Activated CD8-positive, alpha-beta memory T cell treated with anti-CD3 and anti-CD28 coated beads for 36 hours (primary cell): ENCODE measurements at regions not wholly inside any gene's neighbourhood (a gene's known extent, or its start where the extent isn't known, plus 50 kb on each side); places are given as distances from the start of the nearest gene placed in this dataset.
"Not testable (repeated sequence)": the region's sequence is repeated elsewhere in the genome, so short reads cannot be mapped to it uniquely, and the experiment has no call there.

Source experiments
- CTCF ChIA-PET: fragments of 350-600 bp; sonication (Branson Sonifier 250); formaldehyde crosslinking; loops from one replicate; lab custom pipeline; 2021; ENCODE audit warnings: antibody characterized with exemption; lab: Charles Lee
- POLR2A ChIA-PET: fragments of 350-600 bp; sonication (Branson Sonifier 250); formaldehyde crosslinking; loops from one replicate; lab custom pipeline; 2021; ENCODE audit warnings: antibody characterized with exemption; lab: Charles Lee

DNA sequence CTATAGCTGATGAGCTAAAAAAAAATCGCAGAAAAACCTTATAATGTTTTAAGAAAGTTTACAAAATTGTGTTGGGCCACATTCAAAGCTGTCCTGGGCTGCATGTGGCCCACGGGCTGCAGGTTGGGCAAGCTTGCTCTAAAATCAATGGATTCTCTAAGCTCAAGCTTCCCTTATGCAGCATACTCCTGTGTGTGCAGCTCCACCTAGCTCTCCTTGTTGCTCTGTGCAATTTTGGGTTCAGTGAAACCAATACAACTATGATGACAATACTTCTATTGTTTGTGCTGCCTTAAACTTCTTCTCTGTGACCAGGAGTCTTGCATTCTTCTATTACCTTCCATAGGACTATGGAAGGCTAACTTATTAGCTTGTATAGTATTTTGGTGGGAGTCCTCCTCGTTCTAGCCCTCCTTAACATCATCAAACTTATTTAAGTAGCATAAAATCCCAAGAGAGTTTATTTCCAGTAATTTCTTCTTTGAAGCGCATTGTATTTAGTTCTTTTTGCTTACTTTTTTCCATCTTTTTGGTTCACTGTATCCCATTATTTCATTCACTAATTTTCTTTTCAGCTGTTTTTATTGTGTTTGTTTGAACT, 170.9 kb upstream of the SMIM30 start:
- POLR2A ChIA-PET: no interaction called here
- CTCF ChIA-PET: interaction anchor here (0.6 kb wide), 1 partner anchor 9 kb away, joined by 3 read pairs; no protein-coding TSS in a partner anchor

GRCh38 chr7:113285411-113285810, 167.1 kb upstream of the SMIM30 start:
- CTCF ChIA-PET: no interaction called here
- POLR2A ChIA-PET: no interaction called here

- CTCF ChIA-PET: no interaction called here
- POLR2A ChIA-PET: no interaction called here
These were observed 165.5 kb upstream of the SMIM30 start for GRCh38 chr7:113283861-113284260.

DNA sequence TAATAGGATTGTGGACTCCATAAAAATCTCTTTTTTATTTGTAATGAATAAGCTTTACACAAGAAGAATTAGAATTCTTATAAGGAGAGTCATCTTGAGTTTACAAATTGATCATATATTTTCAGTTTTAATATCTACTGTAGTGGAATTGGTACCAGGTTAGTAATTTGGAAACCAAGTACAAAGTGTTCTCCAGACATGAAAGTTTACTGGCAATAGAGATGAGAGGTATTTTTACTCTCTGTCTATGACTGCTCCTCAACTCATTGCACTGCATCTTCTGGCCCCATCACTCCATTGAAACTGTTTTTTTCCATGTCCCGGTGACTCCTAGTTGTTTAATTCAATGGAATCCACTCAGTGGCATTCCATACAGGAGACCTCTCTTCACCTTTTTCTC, 164.5 kb upstream of the SMIM30 start:
- ChIA-PET CTCF (no interaction called here), POLR2A (no interaction called here)

DNA sequence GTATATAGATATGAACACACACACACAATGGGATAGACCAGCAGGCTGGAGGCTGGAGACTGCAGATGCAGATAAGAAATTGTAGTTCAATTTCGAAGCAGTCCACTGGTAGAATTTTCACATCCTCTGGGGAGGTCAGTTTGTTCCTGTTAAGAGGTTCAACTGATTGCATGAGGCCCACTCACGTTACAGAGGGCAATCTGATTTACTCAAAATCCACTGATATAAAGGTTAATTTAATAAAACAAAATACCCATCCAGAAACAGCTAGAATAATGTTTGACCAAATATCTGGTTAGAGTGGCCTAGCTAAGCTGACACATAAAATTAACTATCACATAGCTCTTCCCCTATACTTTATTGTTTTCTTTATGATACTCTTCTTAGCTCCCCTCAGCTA, 162.9 kb upstream of the SMIM30 start:
- POLR2A ChIA-PET: no interaction called here
- CTCF ChIA-PET: no interaction called here

DNA sequence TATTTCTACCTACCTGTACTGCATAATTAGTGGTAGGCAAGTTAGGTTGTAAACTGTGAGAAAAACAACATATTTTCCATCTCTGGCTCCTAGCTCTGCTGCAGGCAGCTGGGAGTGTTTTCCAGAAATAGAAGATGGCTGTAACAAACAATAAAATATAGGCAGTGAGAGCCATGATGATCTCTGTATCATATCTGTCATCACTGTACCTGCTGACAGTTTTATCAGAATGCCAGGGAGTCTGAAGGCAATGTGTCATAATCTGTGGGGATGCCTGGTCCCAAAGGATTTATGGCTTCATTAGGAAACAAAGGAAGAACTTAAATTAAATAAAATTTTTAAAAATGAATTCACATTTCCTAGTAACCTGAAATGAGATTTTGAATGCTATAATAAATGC, 160.9 kb upstream of the SMIM30 start:
- POLR2A ChIA-PET: no interaction called here
- CTCF ChIA-PET: no interaction called here

DNA sequence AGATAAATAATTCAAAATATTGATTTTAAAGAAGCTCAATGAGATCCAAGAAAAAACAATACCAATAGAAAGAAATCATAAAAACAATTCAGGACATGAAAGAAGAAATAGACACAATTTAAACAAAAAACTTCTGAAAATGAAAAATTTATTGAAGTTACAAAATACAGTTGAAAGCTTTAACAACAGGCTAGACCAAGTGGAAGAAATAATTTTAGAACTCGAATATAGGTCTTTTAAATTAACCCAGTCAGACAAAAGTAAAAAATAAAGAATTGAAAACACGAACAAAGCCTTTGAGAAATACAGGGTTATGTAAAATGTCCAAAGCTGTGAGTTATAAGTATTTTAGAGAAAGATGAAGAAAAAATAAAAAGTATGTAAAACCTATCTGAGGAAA, 152.4 kb upstream of the SMIM30 start:
- ChIA-PET POLR2A (no interaction called here), CTCF (no interaction called here)

DNA sequence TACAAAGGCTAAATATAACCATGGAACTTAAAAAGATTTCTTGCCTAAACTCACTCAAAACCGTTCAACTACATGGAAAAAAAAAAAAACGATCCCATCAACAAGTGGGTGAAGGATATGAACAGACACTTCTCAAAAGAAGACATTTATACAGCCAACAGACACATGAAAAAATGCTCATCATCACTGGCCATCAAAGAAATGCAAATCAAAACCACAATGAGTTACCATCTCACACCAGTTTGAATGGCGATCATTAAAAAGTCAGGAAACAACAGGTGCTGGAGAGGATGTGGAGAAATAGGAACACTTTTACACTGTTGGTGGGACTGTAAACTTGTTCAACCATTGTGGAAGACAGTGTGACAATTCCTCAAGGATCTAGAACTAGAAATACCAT, 151.2 kb upstream of the SMIM30 start:
- CTCF ChIA-PET, POLR2A ChIA-PET: not testable (repeated sequence)

- CTCF ChIA-PET: no interaction called here
- POLR2A ChIA-PET: no interaction called here
These were observed 150.4 kb upstream of the SMIM30 start for GRCh38 chr7:113268757-113269156.

GRCh38 chr7:113267885-113268284, 149.5 kb upstream of the SMIM30 start:
- POLR2A ChIA-PET: no interaction called here
- CTCF ChIA-PET: no interaction called here

GRCh38 chr7:113267271-113267670, 148.9 kb upstream of the SMIM30 start:
- CTCF ChIA-PET: no interaction called here
- POLR2A ChIA-PET: no interaction called here

GRCh38 chr7:113263749-113264148, 145.4 kb upstream of the SMIM30 start:
- ChIA-PET POLR2A (interaction anchor here (0.5 kb wide), 1 partner anchor 445 kb away, joined by 3 read pairs; no protein-coding TSS in a partner anchor), CTCF (no interaction called here)

DNA sequence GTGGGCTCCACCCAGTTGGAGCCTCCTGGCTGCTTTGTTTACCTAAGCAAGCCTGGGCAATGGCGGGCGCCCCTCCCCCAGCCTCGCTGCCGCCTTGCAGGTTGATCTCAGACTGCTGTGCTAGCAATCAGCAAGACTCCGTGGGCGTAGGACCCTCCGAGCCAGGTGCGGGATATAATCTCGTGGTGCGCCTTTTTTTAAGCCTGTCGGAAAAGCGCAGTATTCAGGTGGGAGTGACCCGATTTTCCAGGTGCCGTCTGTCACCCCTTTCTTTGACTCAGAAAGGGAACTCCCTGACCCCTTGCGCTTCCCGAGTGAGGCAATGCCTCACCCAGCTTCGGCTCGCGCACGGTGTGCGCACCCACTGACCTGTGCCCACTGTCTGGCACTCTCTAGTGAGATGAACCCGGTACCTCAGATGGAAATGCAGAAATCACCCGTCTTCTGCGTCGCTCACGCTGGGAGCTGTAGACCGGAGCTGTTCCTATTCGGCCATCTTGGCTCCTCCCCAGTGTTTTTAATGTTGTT, 144.9 kb upstream of the SMIM30 start:
- POLR2A ChIA-PET, CTCF ChIA-PET: not testable (repeated sequence)

DNA sequence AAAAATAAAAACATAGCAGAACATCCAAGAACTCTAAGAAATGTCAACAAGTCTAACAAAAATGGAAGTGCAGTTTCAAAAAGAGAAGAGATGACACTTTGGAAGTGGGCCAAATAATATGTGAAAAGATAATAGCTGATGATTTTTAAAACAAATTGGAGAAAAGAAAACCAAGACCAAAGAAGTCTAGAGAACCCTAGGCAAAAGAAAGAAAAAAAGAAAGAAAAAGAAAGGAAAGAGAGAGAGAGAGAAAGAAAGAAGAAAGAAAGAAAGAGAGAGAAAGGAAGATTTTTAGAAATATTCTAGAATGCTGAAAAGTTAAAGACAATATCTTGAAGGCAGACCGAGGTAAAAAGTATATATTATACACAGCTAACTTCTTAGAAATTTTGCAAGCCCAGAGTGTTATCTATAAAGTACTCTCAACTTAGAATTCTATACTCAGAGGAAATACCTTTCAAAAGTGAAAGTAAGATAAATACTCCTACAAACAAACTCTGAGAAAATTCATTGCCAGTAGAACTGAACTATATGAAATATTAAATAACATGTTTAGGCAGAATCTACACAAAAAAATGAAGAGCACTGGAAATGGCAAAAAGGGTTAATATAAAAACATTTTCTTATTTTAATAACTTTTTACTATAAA, 138.7 kb upstream of the SMIM30 start:
- POLR2A ChIA-PET: no interaction called here
- CTCF ChIA-PET: no interaction called here

DNA sequence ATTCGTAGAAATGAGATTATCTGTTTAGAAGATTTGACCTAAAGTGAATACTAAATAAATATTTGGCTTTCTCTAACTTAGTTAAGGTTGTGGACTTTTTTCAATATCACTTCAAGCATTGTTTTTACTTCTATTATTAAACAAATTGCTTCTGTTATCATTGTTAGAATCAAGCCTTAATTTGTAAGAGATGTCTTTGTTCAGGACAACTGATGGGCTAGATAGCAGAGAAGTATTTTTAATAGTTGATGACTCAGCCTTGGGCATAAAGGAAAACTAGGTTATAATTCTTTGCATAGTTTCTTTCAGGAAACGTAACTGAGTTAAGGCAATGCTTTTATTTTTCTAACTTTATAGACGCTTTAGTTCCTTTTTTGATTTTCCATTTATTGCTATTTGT, 128.8 kb upstream of the SMIM30 start:
- ChIA-PET POLR2A (no interaction called here), CTCF (no interaction called here)

DNA sequence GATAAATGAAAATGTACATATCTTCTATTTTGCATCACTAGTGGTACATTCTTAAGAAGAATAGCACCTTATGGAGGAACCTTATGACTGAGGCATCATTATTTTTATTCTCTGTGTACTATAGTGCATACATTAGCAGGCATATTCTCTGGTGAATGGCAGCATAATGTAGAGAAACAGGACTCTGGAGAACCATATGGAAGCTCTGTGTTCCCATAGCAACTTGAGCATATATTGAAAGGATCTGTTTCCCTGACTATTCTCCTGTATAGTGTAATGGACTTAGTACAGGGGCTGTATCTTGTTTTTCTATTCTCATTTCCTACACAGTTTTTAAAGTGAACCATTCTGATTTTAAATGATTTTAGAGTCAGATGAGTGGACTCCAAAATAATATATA, 128.4 kb upstream of the SMIM30 start:
- ChIA-PET POLR2A (no interaction called here), CTCF (no interaction called here)

- ChIA-PET POLR2A (no interaction called here), CTCF (no interaction called here)
These were observed 114.5 kb upstream of the SMIM30 start for GRCh38 chr7:113232885-113233284.

DNA sequence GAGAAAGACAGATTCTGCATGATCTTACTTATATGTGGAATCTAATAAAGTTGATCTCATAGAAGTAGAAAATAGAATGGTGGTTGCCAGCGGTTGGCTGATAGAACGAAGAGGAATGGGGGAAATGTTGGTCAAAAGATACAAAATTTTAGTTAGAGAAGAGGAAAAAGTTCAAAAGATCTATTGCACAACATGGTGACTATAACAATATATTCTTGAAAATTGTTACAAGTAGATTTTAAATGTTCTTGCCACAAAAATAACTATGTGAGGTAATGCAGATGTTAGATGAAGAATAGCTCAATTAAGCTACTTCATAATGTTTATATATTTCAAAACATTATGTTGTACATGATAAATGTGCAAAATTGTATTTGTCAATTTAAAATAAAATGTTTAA, 112.3 kb upstream of the SMIM30 start:
- ChIA-PET CTCF (no interaction called here), POLR2A (no interaction called here)

- ChIA-PET POLR2A (no interaction called here), CTCF (no interaction called here)
These were observed 99.0 kb upstream of the SMIM30 start for GRCh38 chr7:113217314-113217713.

DNA sequence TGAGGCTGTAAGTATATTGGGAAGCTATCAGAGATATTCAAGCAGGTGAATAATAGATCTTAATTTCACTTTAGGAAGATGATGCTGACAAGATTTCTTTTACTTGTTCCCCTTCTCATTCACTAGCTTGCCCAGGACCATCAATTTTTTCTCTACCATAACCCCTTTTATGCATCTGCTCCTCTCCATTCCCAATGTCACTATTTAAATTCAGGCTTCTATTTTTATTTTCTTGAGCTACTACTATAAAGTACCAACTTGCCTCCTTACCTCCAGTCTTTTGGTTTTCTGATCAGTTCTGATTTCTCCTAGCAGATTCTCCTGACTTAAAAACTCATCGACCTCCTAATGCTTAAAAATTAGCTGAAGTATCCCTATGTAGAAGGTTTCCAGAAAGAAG, 97.7 kb upstream of the SMIM30 start:
- POLR2A ChIA-PET: no interaction called here
- CTCF ChIA-PET: no interaction called here

DNA sequence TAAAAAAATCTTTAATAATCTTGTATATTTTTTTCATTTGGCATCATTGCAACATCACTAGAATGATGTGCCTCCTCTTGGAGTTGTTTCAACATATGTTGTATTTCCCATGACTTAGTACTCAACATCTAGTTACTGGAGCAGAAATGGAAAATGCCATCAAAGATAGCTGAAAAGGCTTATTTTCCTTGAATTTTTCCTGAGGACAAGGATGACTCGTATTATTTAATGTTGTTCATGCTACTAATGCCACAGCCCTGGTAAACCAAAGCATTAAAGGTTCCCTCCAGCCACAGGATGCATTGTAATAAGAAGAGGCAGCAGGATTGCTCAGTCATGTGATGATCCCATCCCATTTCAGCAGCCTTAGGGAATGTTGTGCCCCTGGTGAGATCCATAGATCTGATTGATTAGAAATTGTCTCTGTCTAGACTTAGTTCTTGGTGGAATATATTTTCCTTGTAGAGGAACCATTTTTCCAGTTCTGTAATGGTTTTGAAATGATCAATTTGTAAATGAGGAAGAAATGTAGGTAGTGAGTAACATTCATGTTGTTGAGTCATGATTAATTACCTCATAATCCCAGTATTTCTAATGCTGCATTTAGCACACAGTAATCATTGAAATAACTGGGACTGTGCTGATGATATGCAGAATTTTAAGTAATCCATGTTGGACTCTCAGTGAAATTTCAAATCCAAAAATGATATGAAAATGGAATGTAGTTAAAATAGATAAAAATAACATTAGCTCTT, 91.3 kb upstream of the SMIM30 start:
- ChIA-PET POLR2A (no interaction called here), CTCF (no interaction called here)
